DND-41 (cell line): ENCODE measurements at regions not wholly inside any gene's neighbourhood (a gene's known extent, or its start where the extent isn't known, plus 50 kb on each side); places are given as distances from the start of the nearest gene placed in this dataset.

Source experiments
- ATAC-seq: fragments of 200-7000 bp; cut with Tn5 transposase; 3 replicates; pipeline ENCODE4 v1.9.1; 2021; ENCODE audit warnings: low read depth; ENCODE audit not compliant: insufficient read depth
- DNase-seq: peaks from one replicate; pipeline ENCODE4 v3.0.0-alpha.2; 2020
- H2AFZ ChIP-seq: 2 replicates; pipeline ENCODE4 v1.6.0; 2012; ENCODE audit warnings: low read depth, low read length
- H3K27ac ChIP-seq: 2 replicates; pipeline ENCODE4 v1.5.1; 2012; ENCODE audit warnings: low read length, inconsistent platforms
- H3K27me3 ChIP-seq: fragments of 200-600 bp; sonication (generic); 2 replicates; pipeline ENCODE4 v1.6.0; 2012; ENCODE audit warnings: low read length, mild to moderate bottlenecking, inconsistent platforms; ENCODE audit not compliant: insufficient read depth, poor library complexity
- H3K36me3 ChIP-seq: 2 replicates; pipeline ENCODE4 v1.5.1; 2012; ENCODE audit warnings: low read length, inconsistent platforms; ENCODE audit not compliant: insufficient read depth
- H3K4me1 ChIP-seq: 2 replicates; pipeline ENCODE4 v1.5.1; 2012; ENCODE audit warnings: mild to moderate bottlenecking, low read length; ENCODE audit not compliant: insufficient read depth
- H3K4me2 ChIP-seq: 2 replicates; pipeline ENCODE4 v1.6.0; 2012; ENCODE audit warnings: mild to moderate bottlenecking, moderate library complexity, low read length, inconsistent platforms; ENCODE audit not compliant: insufficient read depth
- H3K4me3 ChIP-seq, 2 experiments: fragments of 200-600 bp in 1 of 2; shearing (Covaris generic) in 1 of 2; 2 replicates each; pipeline ENCODE4 v1.5.1; 2012 to 2016; ENCODE audit warnings: inconsistent platforms in 2 of 2, low read length in 2 of 2, mild to moderate bottlenecking in 2 of 2, low read depth in 1 of 2, moderate library complexity in 1 of 2
- H3K79me2 ChIP-seq: 2 replicates; pipeline ENCODE4 v1.6.0; 2012; ENCODE audit warnings: low read length, inconsistent platforms; ENCODE audit not compliant: insufficient read depth
- H3K9ac ChIP-seq: 2 replicates; pipeline ENCODE4 v1.6.0; 2012; ENCODE audit warnings: low read depth, mild to moderate bottlenecking, inconsistent platforms, low read length, moderate library complexity
- H3K9me3 ChIP-seq: 2 replicates; pipeline ENCODE4 v1.5.1; 2012; ENCODE audit warnings: low read length, moderate library complexity, mild to moderate bottlenecking, inconsistent platforms; ENCODE audit not compliant: insufficient read depth, severe bottlenecking
- H4K20me1 ChIP-seq: 2 replicates; pipeline ENCODE4 v1.6.0; 2012; ENCODE audit warnings: low read length; ENCODE audit not compliant: insufficient read depth
- CTCF ChIP-seq: IDR thresholded peaks from 2 replicates; pipeline ENCODE4 v1.5.1; 2012; ENCODE audit warnings: borderline replicate concordance, low read length, moderate library complexity, mild to moderate bottlenecking; ENCODE audit not compliant: poor library complexity, severe bottlenecking; ENCODE audit errors: extremely low read depth
- EZH2 ChIP-seq: IDR thresholded peaks from 3 replicates; pipeline ENCODE4 v1.6.1; 2012; ENCODE audit warnings: borderline replicate concordance, low read depth, mild to moderate bottlenecking, moderate library complexity, low read length, inconsistent platforms; ENCODE audit not compliant: severe bottlenecking

GRCh38 chr5:168172760-168173223, 118.7 kb upstream of the WWC1 start:
- Histone ChIP-seq H2AFZ (no peak overlapping the region), H3K79me2 (no peaks in the 10 kb centered on the region), H3K9me3 (no peaks in the 10 kb centered on the region), H3K4me2 (no peak overlapping the region), H3K4me1 (no peaks in the 10 kb centered on the region), H3K27ac (no peak overlapping the region), H3K27me3 (no peaks in the 10 kb centered on the region), H3K9ac (no peak overlapping the region), H3K4me3 (no peak overlapping the region), H3K36me3 (no peaks in the 10 kb centered on the region), H4K20me1 (no peaks in the 10 kb centered on the region)
- no peak for TF ChIP-seq EZH2
- TF ChIP-seq CTCF: no peak
- DNase-seq: no peak
- ATAC-seq: no peak

GRCh38 chr5:168174376-168174775, 117.1 kb upstream of the WWC1 start:
- no peak for ATAC-seq
- H3K4me3 ChIP-seq: no peak overlapping the region
- H3K9ac ChIP-seq: no peak overlapping the region
- H3K27ac ChIP-seq: no peak overlapping the region
- H4K20me1 ChIP-seq: no peaks in the 10 kb centered on the region
- H2AFZ ChIP-seq: no peak overlapping the region
- H3K9me3 ChIP-seq: no peaks in the 10 kb centered on the region
- H3K36me3 ChIP-seq: no peaks in the 10 kb centered on the region
- no peaks in the 10 kb centered on the region for H3K27me3 ChIP-seq
- DNase-seq: no peak
- H3K4me2 ChIP-seq: no peak overlapping the region
- no peaks in the 10 kb centered on the region for H3K4me1 ChIP-seq
- H3K79me2 ChIP-seq: no peaks in the 10 kb centered on the region
- TF ChIP-seq EZH2: no peak
- TF ChIP-seq CTCF: no peak

GRCh38 chr5:168176251-168176650, 115.2 kb upstream of the WWC1 start:
- H4K20me1 ChIP-seq: no peaks in the 10 kb centered on the region
- no peak for DNase-seq
- no peak overlapping the region for H3K4me2 ChIP-seq
- no peak overlapping the region for H2AFZ ChIP-seq
- no peaks in the 10 kb centered on the region for H3K79me2 ChIP-seq
- no peaks in the 10 kb centered on the region for H3K4me1 ChIP-seq
- H3K27me3 ChIP-seq: no peaks in the 10 kb centered on the region
- no peaks in the 10 kb centered on the region for H3K9me3 ChIP-seq
- no peak overlapping the region for H3K9ac ChIP-seq
- no peak overlapping the region for H3K27ac ChIP-seq
- no peaks in the 10 kb centered on the region for H3K36me3 ChIP-seq
- TF ChIP-seq EZH2 (no peak), CTCF (no peak)
- no peak overlapping the region for H3K4me3 ChIP-seq
- no peak for ATAC-seq

- Histone ChIP-seq H3K4me2 (no peak overlapping the region), H3K4me3 (no peak overlapping the region), H3K27ac (no peak overlapping the region), H3K79me2 (no peaks in the 10 kb centered on the region), H3K27me3 (no peaks in the 10 kb centered on the region), H4K20me1 (no peaks in the 10 kb centered on the region), H3K4me1 (no peaks in the 10 kb centered on the region), H3K9me3 (no peaks in the 10 kb centered on the region), H2AFZ (no peak overlapping the region), H3K36me3 (no peaks in the 10 kb centered on the region), H3K9ac (no peak overlapping the region)
- ATAC-seq: no peak
- TF ChIP-seq EZH2 (no peak), CTCF (no peak)
- no peak for DNase-seq
Observed at GRCh38 chr5:168176941-168177340, 114.5 kb upstream of the WWC1 start.
